Endodermal cell (in vitro differentiated cells): ENCODE measurements at regions not wholly inside any gene's neighbourhood (a gene's known extent, or its start where the extent isn't known, plus 50 kb on each side); places are given as distances from the start of the nearest gene placed in this dataset.

Experiments
- DNase-seq: peaks from one replicate; pipeline ENCODE4 v3.0.0-alpha.2; 2017
- H3K27ac ChIP-seq: 2 replicates; pipeline ENCODE4 v1.5.1; 2013; ENCODE audit warnings: mild to moderate bottlenecking, low read depth, low read length, moderate library complexity
- H3K27me3 ChIP-seq: 2 replicates; pipeline ENCODE4 v1.6.1; 2013; ENCODE audit warnings: mild to moderate bottlenecking, low read length, moderate library complexity; ENCODE audit not compliant: insufficient read depth, control insufficient read depth, poor library complexity, severe bottlenecking
- H3K36me3 ChIP-seq: 2 replicates; pipeline ENCODE4 v1.7.0; 2013; ENCODE audit warnings: mild to moderate bottlenecking, low read length, moderate library complexity; ENCODE audit not compliant: control insufficient read depth, insufficient read depth
- H3K4me1 ChIP-seq: one replicate; pipeline ENCODE4 v1.7.0; 2013; ENCODE audit warnings: low read length; ENCODE audit not compliant: control insufficient read depth, insufficient read depth
- H3K4me3 ChIP-seq: 2 replicates; pipeline ENCODE4 v1.5.1; 2013; ENCODE audit warnings: mild to moderate bottlenecking, low read length, moderate library complexity
- H3K9ac ChIP-seq: 2 replicates; pipeline ENCODE4 v1.6.1; 2013; ENCODE audit warnings: mild to moderate bottlenecking, low read length, moderate library complexity; ENCODE audit not compliant: poor library complexity, severe bottlenecking; ENCODE audit errors: extremely low read depth
- H3K9me3 ChIP-seq: 2 replicates; pipeline ENCODE4 v1.6.1; 2013; ENCODE audit warnings: mild to moderate bottlenecking, low read length, moderate library complexity; ENCODE audit not compliant: control insufficient read depth
- H3K27ac Mint-ChIP-seq: 2 replicates; pipeline ENCODE4 v1.8.0; 2020; ENCODE audit warnings: mixed read lengths
- H3K27me3 Mint-ChIP-seq: 2 replicates; pipeline ENCODE4 v1.8.0; 2021; ENCODE audit warnings: mild to moderate bottlenecking, mixed read lengths; ENCODE audit not compliant: insufficient read depth
- H3K36me3 Mint-ChIP-seq: 2 replicates; pipeline ENCODE4 v1.8.0; 2020; ENCODE audit warnings: low read depth, mixed read lengths
- H3K4me1 Mint-ChIP-seq: 2 replicates; pipeline ENCODE4 v1.8.0; 2020; ENCODE audit warnings: mixed read lengths
- H3K4me3 Mint-ChIP-seq: 2 replicates; pipeline ENCODE4 v1.8.0; 2020; ENCODE audit warnings: mild to moderate bottlenecking, moderate library complexity, mixed read lengths
- H3K9me3 Mint-ChIP-seq: 2 replicates; pipeline ENCODE4 v1.8.0; 2020; ENCODE audit warnings: mild to moderate bottlenecking, mixed read lengths
- WGBS, 2 experiments: methylation state at CpG; one replicate each; pipeline versions ENCODE4 v1.1.5 to v1.1.7; 2013; ENCODE audit warnings: missing lambda C conversion rate in 2 of 2, mixed read lengths in 1 of 2; ENCODE audit not compliant: insufficient coverage in 1 of 2, insufficient read length in 1 of 2; 5-methylcytosine and 5-hydroxymethylcytosine counted together
- TF ChIP-seq, protein P1 (sequence below): fragments of 200-600 bp; sonication (generic); conservative IDR thresholded peaks from 2 replicates; pipeline ENCODE4 v1.5.0; 2021; ENCODE audit warnings: antibody characterized with exemption, mild to moderate bottlenecking

DNA sequence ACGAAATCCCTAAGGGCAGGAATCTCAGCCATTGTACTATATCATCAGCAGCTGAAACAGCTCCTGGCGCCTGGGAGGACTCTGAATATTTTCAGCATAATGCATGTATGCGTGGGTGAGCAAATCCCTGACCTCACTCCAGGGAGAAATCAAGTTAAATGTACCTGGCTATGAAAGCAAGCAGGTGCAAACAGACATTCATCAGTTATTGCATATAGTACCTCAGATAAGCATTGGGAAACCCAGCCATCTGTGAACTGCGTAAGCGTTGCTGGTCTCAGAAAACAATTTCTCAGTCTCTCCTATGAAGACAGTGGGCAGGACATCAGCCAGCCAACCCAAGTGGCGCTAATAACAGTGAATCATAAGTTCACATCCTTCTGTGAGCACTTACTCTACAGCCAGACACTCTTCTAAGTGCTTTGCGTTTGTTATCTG is 622.6 kb downstream of the EPM2A start:
- Histone ChIP-seq H3K27me3 (no peaks in the 10 kb centered on the region), H3K4me1 (no peaks in the 10 kb centered on the region), H3K4me3 (no peak overlapping the region), H3K36me3 (no peaks in the 10 kb centered on the region), H3K9me3 (peaks cover 38% of the 10 kb centered on the region), H3K9ac (no peak overlapping the region), H3K27ac (no peak overlapping the region)
- Mint-ChIP-seq H3K27me3 (no peaks in the 10 kb centered on the region), H3K4me3 (no peak overlapping the region), H3K27ac (no peak overlapping the region), H3K36me3 (peaks cover 7% of the 10 kb centered on the region), H3K4me1 (no peaks in the 10 kb centered on the region), H3K9me3 (peaks cover 35% of the 10 kb centered on the region)
- 92 to 93% methylated on average over 5 to 7 of the region's 7 CpGs for WGBS, 2 experiments
- TF ChIP-seq, protein P1, sequence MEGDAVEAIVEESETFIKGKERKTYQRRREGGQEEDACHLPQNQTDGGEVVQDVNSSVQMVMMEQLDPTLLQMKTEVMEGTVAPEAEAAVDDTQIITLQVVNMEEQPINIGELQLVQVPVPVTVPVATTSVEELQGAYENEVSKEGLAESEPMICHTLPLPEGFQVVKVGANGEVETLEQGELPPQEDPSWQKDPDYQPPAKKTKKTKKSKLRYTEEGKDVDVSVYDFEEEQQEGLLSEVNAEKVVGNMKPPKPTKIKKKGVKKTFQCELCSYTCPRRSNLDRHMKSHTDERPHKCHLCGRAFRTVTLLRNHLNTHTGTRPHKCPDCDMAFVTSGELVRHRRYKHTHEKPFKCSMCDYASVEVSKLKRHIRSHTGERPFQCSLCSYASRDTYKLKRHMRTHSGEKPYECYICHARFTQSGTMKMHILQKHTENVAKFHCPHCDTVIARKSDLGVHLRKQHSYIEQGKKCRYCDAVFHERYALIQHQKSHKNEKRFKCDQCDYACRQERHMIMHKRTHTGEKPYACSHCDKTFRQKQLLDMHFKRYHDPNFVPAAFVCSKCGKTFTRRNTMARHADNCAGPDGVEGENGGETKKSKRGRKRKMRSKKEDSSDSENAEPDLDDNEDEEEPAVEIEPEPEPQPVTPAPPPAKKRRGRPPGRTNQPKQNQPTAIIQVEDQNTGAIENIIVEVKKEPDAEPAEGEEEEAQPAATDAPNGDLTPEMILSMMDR, result no peak
- no peak for DNase-seq

DNA sequence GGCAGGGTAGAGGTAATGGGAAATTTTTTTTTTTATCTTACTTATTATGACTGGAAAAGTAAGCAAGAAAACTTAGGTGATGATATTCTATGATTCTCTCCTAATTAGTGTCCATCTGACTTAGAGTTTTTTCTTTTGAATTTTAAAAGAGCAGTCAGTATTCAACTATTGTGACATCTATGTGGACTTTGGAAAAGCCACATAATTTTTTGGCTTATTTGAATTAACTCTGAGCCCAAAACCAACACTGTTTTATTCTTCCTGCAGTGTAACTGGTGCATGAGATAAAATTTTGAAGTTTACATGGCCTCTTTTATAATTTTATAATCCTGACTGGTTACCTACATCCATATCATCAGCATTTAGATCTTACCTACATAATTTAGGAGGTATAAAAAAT is 619.7 kb downstream of the EPM2A start:
- Histone ChIP-seq H3K4me3 (no peak overlapping the region), H3K27ac (no peak overlapping the region), H3K4me1 (no peaks in the 10 kb centered on the region), H3K27me3 (no peaks in the 10 kb centered on the region), H3K9me3 (peaks cover 10% of the 10 kb centered on the region), H3K9ac (no peak overlapping the region), H3K36me3 (no peaks in the 10 kb centered on the region)
- TF ChIP-seq, protein P1, result no peak
- peaks cover 15% of the 10 kb centered on the region for H3K9me3 Mint-ChIP-seq
- DNase-seq, result no peak
- H3K27me3 Mint-ChIP-seq, result no peaks in the 10 kb centered on the region
- H3K27ac Mint-ChIP-seq, result no peak overlapping the region
- no peak overlapping the region for H3K4me3 Mint-ChIP-seq
- H3K36me3 Mint-ChIP-seq, result no peaks in the 10 kb centered on the region
- no peaks in the 10 kb centered on the region for H3K4me1 Mint-ChIP-seq

DNA sequence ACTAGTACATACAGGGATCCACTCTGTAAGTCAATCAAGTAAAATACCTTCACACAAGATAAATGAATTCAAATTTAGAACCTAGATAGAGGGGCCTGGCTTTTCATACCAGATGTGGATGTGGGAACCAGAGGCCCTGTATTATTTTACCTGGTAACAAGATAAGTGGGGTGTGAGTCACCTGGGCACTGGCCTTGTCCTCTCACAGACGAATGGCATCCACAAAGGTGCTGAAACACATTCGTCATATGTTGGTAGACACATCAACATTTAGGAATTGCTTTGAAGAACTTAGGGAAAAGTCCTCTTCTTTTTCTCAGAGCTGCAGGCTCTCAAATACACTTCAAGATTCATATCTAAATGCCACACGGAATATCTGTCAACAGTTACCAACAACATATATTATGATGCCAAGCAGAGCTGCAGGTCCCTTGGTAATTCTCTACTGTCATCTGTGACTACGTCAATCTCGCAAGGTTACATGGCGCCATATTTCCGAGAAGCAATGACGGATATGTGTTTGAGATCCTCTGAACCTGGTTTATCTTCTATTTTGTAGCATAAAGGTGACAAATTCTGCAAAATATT is 618.6 kb downstream of the EPM2A start:
- Histone ChIP-seq H3K4me1 (no peaks in the 10 kb centered on the region), H3K36me3 (no peaks in the 10 kb centered on the region), H3K9ac (no peak overlapping the region), H3K27ac (no peak overlapping the region), H3K9me3 (peaks cover under 1% of the 10 kb centered on the region), H3K27me3 (no peaks in the 10 kb centered on the region), H3K4me3 (no peak overlapping the region)
- 82 to 94% methylated on average over 1 to 8 of the region's 8 CpGs for WGBS, 2 experiments
- Mint-ChIP-seq H3K27ac (no peak overlapping the region), H3K27me3 (no peaks in the 10 kb centered on the region), H3K4me1 (no peaks in the 10 kb centered on the region), H3K4me3 (no peak overlapping the region), H3K9me3 (peaks cover 8% of the 10 kb centered on the region), H3K36me3 (no peaks in the 10 kb centered on the region)
- no peak for DNase-seq
- TF ChIP-seq, protein P1, result no peak
